GM19452 (cell line): ENCODE measurements at regions not wholly inside any gene's neighbourhood (a gene's known extent, or its start where the extent isn't known, plus 50 kb on each side); places are given as distances from the start of the nearest gene placed in this dataset.
"Not testable (repeated sequence)": the region's sequence is repeated elsewhere in the genome, so short reads cannot be mapped to it uniquely, and the experiment has no call there.

Experiments used
- ATAC-seq: cut with Tn5 transposase; IDR thresholded peaks from one replicate; pipeline ENCODE4 v1.9.1; 2021; ENCODE audit not compliant: unreplicated experiment

DNA sequence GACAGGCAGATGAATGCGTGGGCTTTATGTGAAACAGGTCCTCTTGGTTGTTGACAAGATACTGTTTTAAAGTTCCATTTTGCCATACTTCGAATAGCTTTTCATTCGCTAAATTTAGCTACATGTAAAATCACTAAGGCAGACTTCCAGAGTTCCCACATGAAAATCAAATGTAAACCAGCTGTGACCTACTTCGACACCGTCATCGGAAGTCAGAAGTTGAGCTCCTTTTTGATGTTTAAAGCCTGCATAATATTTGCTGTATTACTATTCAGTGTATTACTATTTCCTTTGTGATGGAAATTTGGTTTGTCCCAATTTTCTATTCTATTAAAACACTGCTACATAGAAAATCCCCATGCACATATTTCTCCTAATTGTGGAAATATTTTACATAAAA, 115.3 kb downstream of the IGLL1 start:
- ATAC-seq = not testable (repeated sequence)

DNA sequence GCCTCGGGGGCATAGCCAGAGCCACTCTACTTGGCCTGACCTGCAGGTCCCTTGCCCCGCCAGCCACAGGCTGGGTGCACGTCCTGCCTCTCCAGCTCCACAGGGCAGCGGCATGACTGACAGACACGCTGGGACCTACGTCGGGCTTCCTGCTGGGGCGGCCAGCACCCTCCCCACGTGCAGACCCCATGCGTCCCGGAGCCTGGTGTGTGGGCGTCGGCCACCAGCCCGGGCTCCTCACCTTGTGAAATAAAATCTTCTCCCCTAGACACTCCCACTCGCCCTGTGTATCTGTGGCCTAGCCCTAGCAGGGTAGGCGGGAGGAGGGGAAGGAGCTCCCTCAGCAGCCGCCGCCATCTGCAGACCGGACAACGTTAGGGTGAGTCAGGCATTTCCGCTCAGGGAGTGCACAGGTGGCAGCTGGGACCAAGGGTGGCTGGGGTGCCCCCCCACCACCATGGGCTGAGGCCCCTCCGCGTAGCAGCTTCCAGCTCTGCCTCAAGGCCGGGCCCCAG, 119.5 kb downstream of the IGLL1 start:
- not testable (repeated sequence) for ATAC-seq

DNA sequence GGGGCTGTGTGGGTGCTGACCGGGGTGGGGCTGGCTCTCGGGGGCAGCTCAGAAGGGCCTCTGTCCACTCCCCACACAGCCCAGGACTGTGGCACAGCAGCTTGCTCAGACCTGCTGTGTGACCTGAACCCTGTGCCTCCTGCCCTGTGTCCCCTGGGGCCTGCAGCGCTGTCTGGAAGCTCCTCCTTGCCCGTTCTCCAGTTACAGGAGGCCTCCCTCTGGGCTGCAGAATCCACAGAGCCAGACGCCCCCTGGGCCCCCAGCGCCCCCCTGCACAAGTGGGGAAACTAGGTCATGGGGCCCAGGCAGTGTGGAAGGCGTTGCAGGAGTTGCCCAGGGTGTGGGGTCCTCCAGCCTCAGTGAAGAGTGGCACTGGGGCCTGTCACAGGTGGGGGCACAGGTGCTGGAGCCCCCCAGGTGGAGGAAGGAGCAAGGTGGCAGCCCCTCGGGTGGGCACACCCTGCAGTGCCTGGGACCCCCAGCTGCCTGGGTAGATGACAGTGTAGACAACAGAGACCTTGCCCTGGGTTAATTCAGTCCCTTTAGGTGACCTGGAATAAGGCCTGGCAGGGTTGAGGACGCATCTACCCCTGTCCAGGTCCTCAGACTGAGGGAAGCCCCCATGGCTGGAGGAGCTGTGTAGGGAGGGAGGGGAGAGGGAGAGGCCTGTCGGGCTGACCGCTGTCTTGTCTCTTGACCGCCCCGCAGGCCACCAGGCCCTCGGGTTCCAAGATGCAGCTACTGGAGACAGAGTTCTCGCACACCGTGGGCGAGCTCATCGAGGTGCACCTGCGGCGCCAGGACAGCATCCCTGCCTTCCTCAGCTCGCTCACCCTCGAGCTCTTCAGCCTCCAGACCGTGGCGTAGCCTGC, 120.2 kb downstream of the IGLL1 start:
- ATAC-seq = not testable (repeated sequence)

DNA sequence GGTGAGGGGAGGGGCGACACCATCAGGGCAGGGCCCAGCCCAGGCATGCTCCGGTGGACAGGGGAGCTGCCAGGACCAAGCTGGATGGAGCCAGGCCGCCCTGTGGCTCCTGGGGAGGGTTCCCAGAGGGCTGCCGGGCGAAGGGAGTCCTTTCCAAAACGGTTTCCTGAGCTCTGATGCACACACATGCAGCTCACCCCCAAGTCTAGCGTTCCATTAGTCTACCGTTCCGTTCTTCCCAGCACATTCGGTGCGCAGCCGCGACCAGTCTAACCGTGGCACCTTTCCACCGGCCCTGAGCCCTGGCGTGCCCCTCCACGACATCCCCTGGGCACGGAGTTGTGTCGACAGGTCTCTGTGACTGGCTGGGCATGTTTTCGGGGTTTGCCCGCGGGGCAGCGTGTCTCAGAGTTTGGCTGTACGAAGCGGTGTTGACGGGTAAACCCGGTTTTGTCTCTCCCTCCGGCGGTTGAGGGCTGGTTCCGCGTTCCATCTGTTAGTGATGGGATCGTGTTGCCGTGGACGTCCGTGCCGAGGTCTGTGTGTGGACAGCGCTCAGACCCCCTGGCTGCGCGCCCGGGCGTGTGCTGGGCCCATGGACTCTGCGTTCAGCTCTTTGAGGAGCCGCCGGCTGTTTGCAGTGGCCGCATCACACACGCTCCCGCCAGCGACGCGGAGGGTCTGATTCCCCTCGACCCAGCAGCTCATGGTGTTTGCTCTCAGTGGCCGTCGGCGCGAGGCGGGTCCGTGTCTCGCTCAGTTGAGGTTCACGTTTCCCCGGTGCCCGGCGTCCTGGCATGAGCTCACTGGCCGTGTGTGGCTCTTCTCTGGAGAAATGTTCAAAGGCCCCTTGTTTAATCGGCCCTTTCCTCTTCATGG, 121.2 kb downstream of the IGLL1 start:
- ATAC-seq = no peak

DNA sequence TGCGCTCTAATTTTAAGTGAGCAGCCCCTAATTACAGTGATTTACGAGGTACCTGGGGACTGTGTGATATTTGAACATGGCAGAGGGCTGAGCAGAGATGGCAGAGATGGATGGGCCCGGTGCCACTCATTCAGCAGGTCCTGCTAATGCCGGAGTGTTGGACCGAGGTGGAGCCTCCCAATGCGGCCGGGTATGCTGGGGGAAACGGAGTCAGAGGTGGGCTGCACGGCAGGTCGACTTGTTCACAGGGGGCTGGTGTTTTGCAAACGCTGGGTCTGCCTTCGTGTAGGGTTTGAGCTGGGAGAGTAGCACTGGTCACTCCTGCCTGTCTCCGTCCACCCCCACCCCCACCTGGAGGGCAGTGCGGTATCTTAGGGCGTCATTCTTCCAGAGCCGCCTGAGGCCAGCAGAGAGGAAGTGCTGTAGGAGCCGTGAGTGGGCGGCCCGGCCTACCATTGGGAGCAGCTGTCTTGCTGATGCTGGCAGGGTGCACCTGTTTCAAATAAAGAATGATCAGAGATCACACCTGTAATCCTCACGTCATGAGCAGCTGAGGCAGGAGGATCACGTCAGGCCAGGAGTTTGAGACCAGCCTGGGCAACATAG, 122.6 kb downstream of the IGLL1 start:
- ATAC-seq = no peak

DNA sequence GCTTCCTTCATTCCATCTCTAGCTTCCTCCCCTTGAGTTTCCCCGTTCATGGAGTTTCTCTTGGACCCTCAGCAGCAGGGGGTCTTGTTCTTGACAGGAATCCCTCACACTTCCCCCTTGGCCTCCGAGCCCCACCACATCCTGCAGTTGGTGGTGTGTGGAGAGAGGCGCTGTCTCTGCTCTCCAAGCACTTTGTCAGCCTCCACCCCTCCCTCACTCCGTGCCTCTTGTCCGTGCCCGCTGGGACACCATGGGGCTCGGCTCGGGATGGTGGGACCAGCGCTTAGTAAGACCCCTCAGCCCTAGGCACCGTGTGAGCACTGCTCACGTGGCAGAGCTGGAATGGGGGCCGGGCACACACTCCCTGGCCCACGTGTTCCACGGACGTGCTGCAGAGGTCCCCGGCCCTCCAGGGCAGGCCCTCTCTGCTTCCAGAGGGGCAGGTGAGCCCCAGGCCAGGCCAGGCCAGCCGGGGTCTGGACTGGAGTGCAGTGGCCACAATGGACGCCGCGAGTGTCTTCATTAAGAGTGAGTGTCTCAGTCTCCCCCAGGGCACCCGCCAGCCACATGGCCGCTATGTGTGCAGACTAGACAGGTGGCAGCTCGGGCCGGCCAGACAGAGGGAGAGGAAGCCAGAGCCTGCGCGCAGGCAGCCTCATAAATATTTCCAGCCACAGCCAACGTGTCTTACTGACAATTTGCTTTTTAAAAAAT, 123.3 kb downstream of the IGLL1 start:
- not testable (repeated sequence) for ATAC-seq

DNA sequence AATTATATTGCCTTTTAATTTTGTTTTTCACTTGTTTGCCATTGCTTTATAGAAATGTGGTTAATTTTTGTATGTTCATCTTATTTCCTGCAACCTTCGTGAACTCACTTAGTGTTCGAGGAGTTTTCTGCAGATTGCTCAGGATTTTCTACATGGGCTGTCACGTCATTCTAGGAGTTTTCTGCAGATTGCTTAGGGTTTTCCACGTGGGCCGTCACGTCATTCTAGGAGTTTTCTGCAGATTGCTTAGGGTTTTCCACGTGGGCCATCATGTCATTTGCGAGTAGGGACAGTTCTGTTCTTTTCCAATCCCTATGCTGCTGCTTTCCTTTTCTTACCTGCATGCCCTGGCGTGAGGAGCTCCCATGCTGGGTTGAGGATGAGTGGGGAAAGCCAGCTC, 125.7 kb downstream of the IGLL1 start:
- not testable (repeated sequence) for ATAC-seq

DNA sequence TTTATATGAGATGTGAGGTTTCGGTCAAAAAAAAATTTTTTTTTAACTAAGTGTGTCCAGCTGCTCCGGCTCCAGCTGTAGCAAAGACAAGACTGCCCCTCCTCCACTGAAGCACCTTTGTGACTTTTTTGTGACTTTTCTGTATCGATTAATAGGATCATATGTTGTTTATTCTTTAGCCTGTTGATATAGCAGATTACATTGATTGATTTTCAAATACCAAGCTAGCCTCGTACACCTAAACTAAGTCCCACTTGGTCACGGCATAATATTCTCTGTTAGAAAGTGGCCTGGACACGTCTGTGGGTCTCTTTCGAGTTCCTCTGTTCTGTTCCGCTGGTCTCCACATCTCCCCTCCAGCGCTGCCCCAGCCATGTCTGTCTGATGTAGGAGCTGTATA, 126.8 kb downstream of the IGLL1 start:
- no peak for ATAC-seq

DNA sequence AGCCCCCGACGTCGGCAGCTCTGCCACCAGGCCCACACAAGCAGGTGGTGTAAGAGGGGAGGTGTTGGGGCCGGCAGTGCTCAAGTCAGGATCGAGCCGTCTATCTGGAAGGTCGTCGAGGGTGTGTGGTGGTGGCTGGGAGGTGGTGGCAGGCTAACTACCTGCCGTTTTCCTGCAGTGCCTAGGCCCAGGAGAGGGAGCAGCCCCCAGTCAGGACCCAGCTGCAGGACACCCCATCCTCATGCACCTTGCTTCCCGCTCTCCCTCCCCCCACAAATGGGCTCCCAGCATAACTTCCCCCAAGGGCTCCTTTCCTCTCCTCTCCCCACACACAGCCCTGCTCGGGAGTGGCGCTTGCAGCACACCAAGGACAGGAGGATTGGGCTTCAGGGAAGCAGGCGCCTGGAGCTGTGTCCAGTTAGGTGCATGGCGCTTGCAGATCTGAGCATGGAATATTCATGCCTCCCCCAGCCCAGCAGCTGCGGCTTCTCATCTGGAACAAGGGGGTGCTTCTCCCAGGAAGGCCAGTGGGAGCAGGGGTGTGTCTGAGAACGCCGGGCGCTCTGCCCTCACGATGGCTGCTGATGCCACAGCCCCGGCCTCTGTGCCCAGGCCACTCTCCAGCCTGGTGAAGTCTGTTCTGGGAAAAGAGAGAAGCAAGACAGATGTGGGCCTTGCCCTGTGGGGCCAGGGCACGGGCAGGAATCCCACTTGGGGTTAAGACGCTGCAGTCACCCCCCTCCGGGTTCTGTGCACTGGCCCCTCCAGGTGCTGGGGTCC, 127.7 kb downstream of the IGLL1 start:
- no peak for ATAC-seq

DNA sequence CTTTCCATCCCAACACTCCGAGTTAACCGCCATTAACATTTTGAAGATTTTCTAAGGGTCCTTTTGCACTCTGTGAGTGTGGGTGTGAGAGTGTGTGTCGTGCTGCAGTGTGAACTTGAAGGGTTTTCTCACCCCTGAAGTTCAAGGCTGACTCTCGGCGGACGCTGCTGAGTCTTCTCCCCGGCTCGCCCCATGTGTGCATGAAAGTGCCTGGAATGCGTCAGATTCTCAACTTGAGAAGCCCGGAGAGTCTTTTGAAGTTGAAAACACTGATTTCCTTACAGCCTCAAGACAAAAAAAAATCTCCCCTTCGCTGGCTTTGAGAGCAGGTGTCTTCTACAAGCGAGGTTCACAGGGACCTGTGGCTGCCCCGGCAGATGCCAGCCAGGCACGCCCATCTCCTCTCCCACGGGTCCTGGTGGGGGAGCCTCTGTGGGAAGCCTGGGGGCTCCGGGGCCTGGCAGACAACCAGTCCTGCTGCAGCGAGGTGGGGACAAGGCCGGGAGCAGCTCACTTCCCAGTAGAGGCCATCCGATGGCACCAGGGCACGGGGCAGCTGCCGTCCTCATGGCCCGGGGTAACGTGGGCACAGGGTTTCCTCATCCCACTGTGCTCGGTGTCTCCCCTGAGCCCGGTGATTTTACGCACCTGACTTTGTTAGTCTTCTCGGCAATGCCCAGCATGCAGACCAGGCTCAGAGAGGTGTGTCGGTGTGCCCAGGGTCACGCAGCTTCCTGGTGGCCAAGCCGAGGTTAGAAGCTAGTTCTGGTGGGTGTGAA, 128.4 kb downstream of the IGLL1 start:
- not testable (repeated sequence) for ATAC-seq

DNA sequence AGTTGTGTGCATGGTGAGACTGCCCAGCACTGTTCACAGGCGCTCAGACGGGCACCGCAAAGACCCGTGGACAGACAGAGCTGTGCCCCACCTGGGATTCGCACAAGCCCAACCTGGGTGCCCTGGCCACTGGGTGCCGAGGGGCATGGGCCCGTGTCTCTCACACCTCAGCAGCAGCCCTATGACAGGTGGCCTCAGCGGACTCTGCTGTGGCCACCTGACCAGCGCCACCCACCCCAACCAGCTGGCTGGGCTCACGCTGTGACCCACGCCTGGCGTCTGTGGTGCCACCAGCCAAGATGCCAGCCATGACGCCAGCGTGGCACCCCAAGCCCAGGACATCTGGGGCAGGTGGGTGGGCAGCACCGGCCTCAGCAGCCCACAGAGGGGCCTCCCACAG, 129.3 kb downstream of the IGLL1 start:
- ATAC-seq = not testable (repeated sequence)

DNA sequence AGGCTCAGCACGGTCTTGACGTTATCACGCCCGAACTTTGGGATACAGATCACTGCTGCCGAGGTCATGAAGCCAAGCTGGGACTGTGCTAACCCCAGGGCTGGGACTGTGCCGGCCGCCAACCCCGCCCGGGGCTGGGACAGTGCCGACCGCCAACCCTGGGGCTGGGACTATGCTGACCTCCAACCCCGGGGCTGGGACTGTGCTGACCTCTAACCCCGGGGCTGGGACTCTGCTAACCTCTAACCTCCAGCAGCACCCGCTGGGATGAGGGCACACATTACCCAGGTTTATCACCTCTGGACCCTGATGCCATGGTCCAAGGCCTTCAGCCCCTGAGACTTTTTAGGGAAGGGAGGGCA, 129.7 kb downstream of the IGLL1 start:
- ATAC-seq = no peak

DNA sequence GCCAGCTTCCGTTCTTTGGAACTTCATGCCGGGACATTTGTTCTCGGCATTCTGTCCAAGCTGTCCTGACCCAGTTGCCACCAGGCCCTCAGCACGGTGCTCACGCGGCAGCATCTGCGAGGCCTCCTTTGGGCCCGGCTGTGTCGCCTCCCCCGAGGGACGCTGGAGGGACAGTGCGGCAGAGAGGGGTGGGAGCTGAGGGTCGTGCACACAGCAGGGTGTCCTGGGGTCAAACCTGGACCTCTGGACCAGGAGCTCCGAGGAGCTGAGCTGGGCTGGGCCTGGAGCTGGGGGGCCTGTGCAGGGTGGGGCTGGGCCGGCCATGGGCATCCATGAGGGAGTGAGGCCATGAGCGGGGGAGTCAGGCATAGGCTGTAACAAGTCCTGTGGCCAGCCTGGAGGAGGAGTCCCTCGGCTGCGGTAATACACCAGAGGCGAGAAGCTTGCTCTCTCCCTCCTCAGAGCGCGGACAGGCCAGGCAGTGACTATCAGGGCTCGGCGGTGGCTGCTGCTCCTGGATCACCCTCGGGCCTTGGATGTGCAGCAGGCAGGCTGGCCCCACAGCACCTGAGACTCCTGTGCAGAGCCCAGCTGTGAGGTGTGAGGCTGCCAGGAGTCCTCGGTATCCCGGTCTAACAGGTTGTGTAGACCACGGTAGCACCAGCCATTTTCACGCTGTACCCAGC, 130.2 kb downstream of the IGLL1 start:
- ATAC-seq = not testable (repeated sequence)

DNA sequence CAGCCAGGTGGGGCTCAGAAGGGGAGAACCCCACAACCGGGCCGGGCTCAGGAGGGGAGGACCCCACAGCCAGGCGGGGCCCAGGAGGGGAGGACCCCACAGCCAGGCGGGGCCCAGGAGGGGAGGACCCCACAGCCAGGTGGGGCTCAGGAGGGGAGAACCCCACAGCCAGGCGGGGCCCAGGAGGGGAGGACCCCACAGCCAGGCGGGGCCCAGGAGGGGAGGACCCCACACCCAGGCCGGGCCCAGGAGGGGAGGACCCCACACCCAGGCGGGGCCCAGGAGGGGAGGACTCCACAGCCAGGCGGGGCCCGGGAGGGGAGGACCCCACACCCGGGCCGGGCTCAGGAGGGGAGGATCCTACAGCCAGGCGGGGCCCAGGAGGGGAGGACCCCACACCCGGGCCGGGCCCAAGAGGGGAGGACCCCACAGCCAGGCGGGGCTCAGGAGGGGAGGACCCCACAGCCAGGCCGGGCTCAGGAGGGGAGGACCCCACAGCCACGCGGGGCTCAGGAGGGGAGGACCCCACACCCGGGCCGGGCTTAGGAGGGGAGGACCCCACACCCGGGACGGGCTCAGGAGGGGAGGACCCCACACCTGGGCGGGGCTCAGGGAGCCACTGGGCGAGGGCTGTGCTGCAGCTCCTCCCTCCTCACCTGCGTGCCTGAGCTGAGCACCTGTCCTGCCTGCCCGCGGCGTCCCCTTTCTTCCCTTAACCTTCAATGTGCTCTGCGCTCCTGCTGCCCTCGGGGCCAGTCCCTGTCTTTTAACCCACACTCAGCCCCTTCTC, 131.4 kb downstream of the IGLL1 start:
- not testable (repeated sequence) for ATAC-seq

DNA sequence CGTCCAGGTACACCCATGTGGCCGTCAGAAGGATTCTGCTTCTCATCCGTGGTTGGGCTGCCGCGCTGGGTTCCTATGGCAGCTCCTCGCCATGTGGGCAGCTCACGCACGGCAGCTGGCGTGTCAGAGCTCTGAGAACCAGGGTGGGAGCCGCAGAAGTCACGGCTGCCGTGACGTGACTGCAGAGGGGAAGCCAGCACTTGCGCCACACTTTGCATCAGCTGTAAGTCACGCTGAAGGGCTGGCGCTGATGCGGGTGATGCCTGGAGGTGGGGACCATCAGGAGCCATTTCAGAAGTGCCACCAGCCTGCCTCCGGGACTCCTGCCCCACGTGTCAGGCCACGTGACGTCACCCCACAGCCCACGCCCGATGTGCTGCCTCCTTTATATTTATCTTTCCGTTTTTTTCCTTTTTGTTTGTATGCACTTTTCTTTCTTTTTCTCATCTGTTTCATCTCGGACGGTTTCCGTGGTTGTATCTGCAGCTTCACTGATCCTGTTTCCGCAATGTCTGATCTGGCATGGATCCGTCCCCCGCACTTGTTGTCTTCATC, 133.2 kb downstream of the IGLL1 start:
- ATAC-seq = no peak

DNA sequence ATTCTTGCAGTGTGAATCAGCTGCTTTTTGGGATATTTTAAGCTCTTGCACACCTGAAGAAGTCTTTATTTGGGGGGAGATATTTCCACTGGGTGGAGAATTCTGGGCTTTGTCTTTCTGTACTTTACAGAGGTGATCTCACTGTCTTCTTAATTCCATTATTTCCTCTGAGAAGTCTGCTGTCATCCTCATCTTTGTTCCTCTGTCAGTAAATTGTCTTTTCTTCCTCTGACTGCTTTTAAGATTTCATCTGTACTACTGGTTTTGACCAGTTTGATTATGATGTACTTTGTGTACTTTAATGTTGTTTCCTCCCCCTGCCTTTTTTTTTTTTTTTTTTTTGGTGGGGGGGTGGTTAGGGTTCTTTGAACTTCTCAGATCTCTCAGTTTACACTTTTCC, 133.9 kb downstream of the IGLL1 start:
- ATAC-seq = not testable (repeated sequence)

DNA sequence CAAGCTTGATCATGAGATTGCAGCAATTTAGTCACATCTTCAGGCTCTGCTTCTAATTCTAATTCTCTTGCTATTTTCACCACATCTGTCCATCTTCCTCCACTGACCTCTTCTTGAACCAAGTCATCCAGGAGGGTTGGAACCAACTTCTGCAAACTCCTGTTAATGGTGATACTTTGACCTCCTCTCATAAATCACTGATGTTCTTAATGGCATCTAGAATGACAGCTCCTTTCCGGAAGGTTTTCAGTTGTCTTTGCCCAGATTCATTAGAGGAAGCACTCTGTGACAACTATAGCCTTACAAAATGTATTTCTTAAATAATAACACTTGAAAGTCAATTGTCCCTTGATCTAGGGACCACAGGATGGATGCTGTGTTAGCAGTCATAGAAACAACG, 136.2 kb downstream of the IGLL1 start:
- ATAC-seq = not testable (repeated sequence)
